Fibroblast of villous mesenchyme (primary cell): ENCODE measurements at regions not wholly inside any gene's neighbourhood (a gene's known extent, or its start where the extent isn't known, plus 50 kb on each side); places are given as distances from the start of the nearest gene placed in this dataset.

Experiments used
- DNase-seq: peaks from one replicate; pipeline ENCODE4 v3.0.0-alpha.2; 2010; ENCODE audit warnings: low read depth
- H3K4me3 ChIP-seq: 2 replicates; pipeline ENCODE4 v1.5.1; 2011; ENCODE audit warnings: low read depth, mild to moderate bottlenecking, low read length
- TF ChIP-seq, protein P1 (sequence below): IDR thresholded peaks from 2 replicates; pipeline ENCODE4 v1.5.1; 2012; ENCODE audit warnings: low read depth, mild to moderate bottlenecking, low read length; ENCODE audit not compliant: insufficient read depth

DNA sequence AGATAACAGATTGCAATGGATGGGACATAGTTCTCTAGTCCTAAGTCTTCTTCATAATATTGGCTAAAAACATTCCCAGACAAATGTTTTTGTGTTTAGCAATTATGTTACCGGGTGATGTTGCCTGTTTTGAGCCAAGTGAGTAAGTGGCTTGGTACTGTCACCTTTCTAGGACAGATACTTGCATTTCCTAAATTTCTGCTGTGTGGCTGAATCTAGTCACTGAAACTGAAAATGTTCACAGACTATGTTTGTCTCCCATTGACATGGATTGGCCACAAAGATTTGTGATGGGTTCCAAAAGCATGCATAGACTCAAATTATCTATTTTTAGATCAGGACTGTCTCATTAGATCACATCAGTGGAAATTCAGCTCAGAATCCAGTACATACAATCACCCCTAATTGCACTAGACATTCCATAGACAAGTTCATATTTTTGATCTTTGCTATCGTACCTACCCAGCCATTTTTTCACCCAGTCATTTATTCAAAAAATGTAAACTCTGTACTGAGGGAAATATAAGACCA is 1222.1 kb upstream of the AUTS2 start:
- no peak for DNase-seq
- TF ChIP-seq, protein P1, sequence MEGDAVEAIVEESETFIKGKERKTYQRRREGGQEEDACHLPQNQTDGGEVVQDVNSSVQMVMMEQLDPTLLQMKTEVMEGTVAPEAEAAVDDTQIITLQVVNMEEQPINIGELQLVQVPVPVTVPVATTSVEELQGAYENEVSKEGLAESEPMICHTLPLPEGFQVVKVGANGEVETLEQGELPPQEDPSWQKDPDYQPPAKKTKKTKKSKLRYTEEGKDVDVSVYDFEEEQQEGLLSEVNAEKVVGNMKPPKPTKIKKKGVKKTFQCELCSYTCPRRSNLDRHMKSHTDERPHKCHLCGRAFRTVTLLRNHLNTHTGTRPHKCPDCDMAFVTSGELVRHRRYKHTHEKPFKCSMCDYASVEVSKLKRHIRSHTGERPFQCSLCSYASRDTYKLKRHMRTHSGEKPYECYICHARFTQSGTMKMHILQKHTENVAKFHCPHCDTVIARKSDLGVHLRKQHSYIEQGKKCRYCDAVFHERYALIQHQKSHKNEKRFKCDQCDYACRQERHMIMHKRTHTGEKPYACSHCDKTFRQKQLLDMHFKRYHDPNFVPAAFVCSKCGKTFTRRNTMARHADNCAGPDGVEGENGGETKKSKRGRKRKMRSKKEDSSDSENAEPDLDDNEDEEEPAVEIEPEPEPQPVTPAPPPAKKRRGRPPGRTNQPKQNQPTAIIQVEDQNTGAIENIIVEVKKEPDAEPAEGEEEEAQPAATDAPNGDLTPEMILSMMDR = no peak
- H3K4me3 ChIP-seq = no peak overlapping the region

DNA sequence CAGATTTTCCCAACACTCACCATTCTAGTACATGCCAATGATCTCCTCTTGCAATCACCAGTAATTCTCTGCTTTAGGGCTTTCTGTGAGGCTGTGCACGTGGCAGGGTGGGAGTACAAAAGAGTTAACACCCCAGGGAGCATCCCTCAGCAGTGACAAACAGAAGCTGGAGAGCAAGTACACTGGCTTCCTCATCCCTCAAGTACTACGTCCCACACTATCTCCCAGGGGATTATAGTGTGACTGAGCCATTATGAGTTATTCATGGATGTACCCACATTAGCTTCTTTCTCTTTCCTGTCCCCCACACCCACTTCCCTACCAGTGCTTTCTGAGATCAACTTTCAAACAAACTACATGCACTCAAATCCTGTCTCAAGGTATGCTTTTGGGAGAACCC is 1216.5 kb upstream of the AUTS2 start:
- DNase-seq = no peak
- no peak overlapping the region for H3K4me3 ChIP-seq
- TF ChIP-seq, protein P1 = no peak

DNA sequence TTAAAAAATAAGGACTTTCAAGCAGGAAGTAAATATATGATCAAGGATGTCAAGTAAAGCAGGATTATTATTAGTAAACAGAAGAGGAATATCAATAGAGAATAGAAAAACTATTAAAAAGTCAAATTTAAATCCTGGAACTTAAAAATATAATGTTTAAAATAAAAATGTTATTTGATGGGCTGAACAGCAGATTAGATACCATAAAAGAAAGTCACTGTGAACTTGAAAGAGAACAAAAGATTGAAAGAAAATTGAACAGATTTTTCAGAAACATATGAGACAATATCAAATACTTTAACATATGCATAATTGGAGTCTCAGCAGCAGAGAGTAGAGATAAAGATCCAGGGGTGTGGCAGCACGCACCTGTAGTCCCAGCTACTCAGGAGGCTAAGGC is 1213.7 kb upstream of the AUTS2 start:
- H3K4me3 ChIP-seq = no peak overlapping the region
- no peak for DNase-seq
- TF ChIP-seq, protein P1 = no peak

DNA sequence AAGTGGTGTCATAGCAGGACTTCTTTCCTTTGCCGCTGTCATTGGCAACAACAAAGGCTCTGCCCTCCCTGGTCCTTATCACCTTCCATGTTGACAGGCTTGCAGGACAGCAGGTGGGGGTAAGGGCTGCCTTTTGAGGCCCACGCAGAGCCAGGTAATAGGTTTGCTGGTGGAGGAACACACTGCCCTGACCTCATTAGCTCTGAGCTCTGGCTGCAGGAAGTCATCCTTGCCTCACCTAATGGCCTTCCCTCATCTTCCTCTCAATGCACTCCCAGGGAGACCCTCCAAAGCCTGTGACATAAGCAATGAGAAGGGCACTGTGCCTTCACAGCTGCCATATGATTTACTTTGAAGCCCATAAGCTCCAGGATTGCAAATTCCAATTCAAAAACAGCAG is 1205.2 kb upstream of the AUTS2 start:
- H3K4me3 ChIP-seq = no peak overlapping the region
- DNase-seq = no peak
- TF ChIP-seq, protein P1 = no peak

DNA sequence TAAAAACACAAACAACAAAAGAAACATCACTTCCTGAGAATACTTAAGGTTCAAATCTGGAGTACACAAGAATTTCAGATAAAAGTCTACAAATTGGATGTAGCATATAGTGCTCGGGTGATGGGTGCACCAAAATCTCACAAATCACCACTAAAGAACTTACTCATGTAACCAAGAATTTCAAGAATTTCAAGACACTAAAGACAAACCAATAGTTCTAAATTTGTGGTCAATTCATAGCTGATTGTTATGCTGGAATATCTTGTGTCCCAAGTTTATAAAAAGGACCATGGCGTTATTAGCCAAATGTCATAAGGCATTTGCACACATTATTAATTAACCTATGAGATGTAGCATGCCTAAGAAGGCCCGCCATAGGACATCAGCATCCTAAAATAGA is 1204.1 kb upstream of the AUTS2 start:
- DNase-seq = no peak
- no peak overlapping the region for H3K4me3 ChIP-seq
- TF ChIP-seq, protein P1 = no peak

DNA sequence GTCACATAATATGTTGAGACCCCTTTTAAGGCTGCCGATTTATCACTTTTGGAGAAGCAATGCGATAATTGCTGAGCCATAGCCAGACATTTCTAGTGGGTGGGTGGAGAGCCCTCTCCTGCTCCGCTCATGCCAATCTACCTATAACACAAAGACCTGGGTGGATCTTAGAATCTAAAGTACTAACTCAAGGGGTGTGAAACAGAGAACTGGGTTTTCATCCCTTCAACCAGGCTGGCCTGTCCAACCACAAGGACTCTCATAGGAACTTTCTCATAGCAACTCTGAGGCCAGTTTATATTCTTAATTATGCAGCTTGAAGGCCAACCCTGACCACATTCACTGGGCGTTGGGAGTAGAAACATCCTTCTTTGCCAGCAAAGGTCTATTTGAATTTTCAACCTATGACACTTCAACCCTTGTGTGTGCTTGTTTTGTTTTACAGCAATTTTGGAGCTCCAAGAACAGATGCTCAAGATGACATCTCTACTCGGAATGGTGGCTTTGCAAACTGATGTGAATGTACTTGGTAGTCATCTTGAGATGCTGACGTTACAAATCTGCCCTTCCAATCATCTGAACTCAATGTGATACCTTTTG is 1198.2 kb upstream of the AUTS2 start:
- no peak overlapping the region for H3K4me3 ChIP-seq
- TF ChIP-seq, protein P1 = no peak
- DNase-seq = no peak

DNA sequence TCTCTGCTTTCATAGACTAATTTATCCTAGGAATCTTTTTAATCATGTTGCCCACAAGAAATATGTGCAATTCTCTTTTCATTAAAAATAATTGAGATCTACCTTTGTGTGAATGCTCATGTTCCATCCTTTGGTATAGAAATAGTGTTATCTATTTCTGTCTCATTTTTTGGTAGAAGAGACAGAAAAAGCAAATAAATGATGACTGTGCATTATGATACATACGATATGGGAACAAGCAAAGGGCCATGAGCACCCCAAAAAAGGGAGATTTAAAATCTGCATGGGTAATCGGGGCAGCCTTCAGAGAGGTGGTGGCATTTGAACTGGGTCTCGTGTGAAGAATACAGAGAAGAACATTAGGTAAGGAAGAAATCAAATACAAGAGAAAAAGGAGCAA is 1197.5 kb upstream of the AUTS2 start:
- no peak overlapping the region for H3K4me3 ChIP-seq
- DNase-seq = no peak
- TF ChIP-seq, protein P1 = no peak
